Left cardiac atrium (tissue), 4 donors: ENCODE measurements at regions not wholly inside any gene's neighbourhood (a gene's known extent, or its start where the extent isn't known, plus 50 kb on each side); places are given as distances from the start of the nearest gene placed in this dataset.
A peak's percentile ranks its signal among the peaks of the same experiment; 100 is the strongest.
"Not testable (repeated sequence)": the region's sequence is repeated elsewhere in the genome, so short reads cannot be mapped to it uniquely, and the experiment has no call there.

Experiments
- ATAC-seq, 2 donors: fragments of 200-7000 bp; cut with Tn5 transposase; one replicate each; pipeline ENCODE4 v1.9.1; 2020; ENCODE audit warnings: mild to moderate bottlenecking in 2 of 2, moderate library complexity in 2 of 2
- DNase-seq: peaks from one replicate; pipeline ENCODE4 v3.0.0-alpha.2; 2020
- intact Hi-C, 2 donors: fragments of 100-400 bp; cut with DNase I; formaldehyde crosslinking; loops; one replicate each; pipeline versions ENCODE4 v1.14.1 to v1.15.1; 2022 to 2023
- donor health status: DM: no; HTN: yes; CAD: no.
- donor health status: DM: no; HTN: yes; CAD: no; lungs with severe emphysema.
- donor health status: DM: yes; HTN: yes; CAD: no.
- donor health status: Dilated cardiomyopathy.

GRCh38 chr9:88872192-88872946 lies 118.9 kb upstream of the S1PR3 start:
- DNase-seq = no peak
- intact Hi-C loops = loop anchor here in 1 of 2 donors (5.0 to 10.0 kb wide), 2 partner anchors 65 to 122 kb away; partner anchors contain the start of gene S1PR3
- peak; percentile 62 to 76 for ATAC-seq

- intact Hi-C loops = loop anchor here in 1 of 2 donors (5.0 to 10.0 kb wide), 2 partner anchors 66 to 121 kb away; partner anchors contain the start of gene S1PR3
- DNase-seq (no peak), ATAC-seq (peak; percentile 17 to 28)
Measured at GRCh38 chr9:88873635-88874034, 117.6 kb upstream of the S1PR3 start.

GRCh38 chr9:88874391-88874790 lies 116.9 kb upstream of the S1PR3 start:
- intact Hi-C loops = loop anchor here in 1 of 2 donors (5.0 to 10.0 kb wide), 2 partner anchors 67 to 120 kb away; partner anchors contain the start of gene S1PR3
- ATAC-seq (peak; percentile 35 to 40), DNase-seq (no peak)

- ATAC-seq = no peak
- no peak for DNase-seq
- intact Hi-C loops = loop anchor here in 1 of 2 donors (10.0 kb wide), 1 partner anchor 119 kb away; the partner anchor contains the start of gene S1PR3
Measured at GRCh38 chr9:88875400-88876120, 115.7 kb upstream of the S1PR3 start.

GRCh38 chr9:88880199-88880598 lies 111.1 kb upstream of the S1PR3 start:
- no peak for DNase-seq
- intact Hi-C loops = no loop called here
- no peak for ATAC-seq

- intact Hi-C loops, ATAC-seq, DNase-seq: not testable (repeated sequence)
Measured at GRCh38 chr9:88884291-88884690, 107.0 kb upstream of the S1PR3 start.

GRCh38 chr9:88886762-88887161 lies 104.5 kb upstream of the S1PR3 start:
- ATAC-seq, DNase-seq, intact Hi-C loops: not testable (repeated sequence)

- intact Hi-C loops = no loop called here
- no peak for ATAC-seq
- DNase-seq = no peak
Measured at GRCh38 chr9:88889386-88889785, 101.9 kb upstream of the S1PR3 start.

- ATAC-seq (no peak), DNase-seq (no peak)
- intact Hi-C loops = no loop called here
Measured at GRCh38 chr9:88890546-88890945, 100.7 kb upstream of the S1PR3 start.

GRCh38 chr9:88891040-88891439 lies 100.2 kb upstream of the S1PR3 start:
- DNase-seq = no peak
- no peak for ATAC-seq
- intact Hi-C loops = no loop called here

GRCh38 chr9:88892724-88893123 lies 98.5 kb upstream of the S1PR3 start:
- ATAC-seq (no peak), DNase-seq (no peak)
- intact Hi-C loops = no loop called here

GRCh38 chr9:88897081-88897480 lies 94.2 kb upstream of the S1PR3 start:
- intact Hi-C loops = no loop called here

GRCh38 chr9:88898039-88898720 lies 93.1 kb upstream of the S1PR3 start:
- ATAC-seq (no peak), DNase-seq (no peak)
- intact Hi-C loops = no loop called here

More at GRCh38 chr9:88897081-88897480, 94.2 kb upstream of the S1PR3 start:
- DNase-seq (no peak), ATAC-seq (no peak)

GRCh38 chr9:88905506-88905905 lies 85.8 kb upstream of the S1PR3 start:
- no peak for ATAC-seq
- DNase-seq = no peak
- intact Hi-C loops = no loop called here

GRCh38 chr9:88915916-88916315 lies 75.4 kb upstream of the S1PR3 start:
- ATAC-seq = no peak
- intact Hi-C loops = no loop called here
- DNase-seq = no peak

- no peak for ATAC-seq
- intact Hi-C loops = no loop called here
Measured at GRCh38 chr9:88916894-88917293, 74.4 kb upstream of the S1PR3 start.

GRCh38 chr9:88917375-88917774 lies 73.9 kb upstream of the S1PR3 start:
- intact Hi-C loops = no loop called here
- DNase-seq (no peak), ATAC-seq (peak in 1 of 2 donors; percentile 30)

More at GRCh38 chr9:88916894-88917293, 74.4 kb upstream of the S1PR3 start:
- no peak for DNase-seq

- DNase-seq, intact Hi-C loops, ATAC-seq: not testable (repeated sequence)
Measured at GRCh38 chr9:88918537-88918936, 72.7 kb upstream of the S1PR3 start.

GRCh38 chr9:88920645-88921044 lies 70.6 kb upstream of the S1PR3 start:
- DNase-seq (no peak), ATAC-seq (no peak)
- intact Hi-C loops = no loop called here

GRCh38 chr9:88922091-88922490 lies 69.2 kb upstream of the S1PR3 start:
- DNase-seq = no peak
- intact Hi-C loops = no loop called here
- ATAC-seq = no peak
